Heart left ventricle (tissue), 13 donors: ENCODE measurements at regions not wholly inside any gene's neighbourhood (a gene's known extent, or its start where the extent isn't known, plus 50 kb on each side); places are given as distances from the start of the nearest gene placed in this dataset.

ENCODE experiments used
- CTCF ChIP-seq, 12 donors: fragments of 200-600 bp; sonication (generic) in 4 of 12; IDR thresholded peaks; one replicate each; pipeline versions ENCODE4 v1.5.0 to v1.8.0; 2018 to 2022; ENCODE audit warnings: antibody characterized with exemption in 12 of 12, mild to moderate bottlenecking in 5 of 12
- POLR2A ChIP-seq, 2 donors: fragments of 450-650 bp; IDR thresholded peaks; one replicate each; pipeline ENCODE4 v1.6.1; 2017; ENCODE audit warnings: antibody characterized with exemption in 2 of 2, mild to moderate bottlenecking in 2 of 2, moderate library complexity in 2 of 2
- donor health status: ischemic (EF 13 %, LVEDD 7.1; RV severe dilation, severe dysfunction).
- donor health status: DM: no; HTN: yes; CAD: no.
- donor health status: DM: no; HTN: no; CAD: no.
- donor health status: ischemic (EF 25% LVEDD 6.9; RV normal size, moderate dysfunction).
- donor health status: ischemic (EF 25% LVEDD 5.7; RV mildly dilated, moderate dysfunction).
- donor health status: ischemic (EF 35%, LVEDD 5.7; RV mildly dilated, moderate dysfunction).
- donor health status: nonischemic (EF 11% LVEDD 7.7; RV severe dilation, severe dysfunction).
- donor health status: DM: yes; HTN: yes; CAD: no.
- donor health status: PGD.
- donor health status: ischemic (EF 29% LVEDD 5.4; RV normal size, mild dysfunction).
- donor health status: nonischemic (EF 23%, LVEDD 6.1; RV moderate dilation, normal function).

- TF ChIP-seq CTCF (IDR thresholded peaks at IDR 0.05) (no peak), POLR2A (IDR thresholded peaks at IDR 0.05) (no peak)
Observed at GRCh38 chr19:29329460-29330134, 116.6 kb upstream of the UQCRFS1 start.
